Stimulated activated CD4-positive, alpha-beta T cell treated with anti-CD3 and anti-CD28 coated beads, Interleukin-15, amount 100 ng/mL, for 1 hour (primary cell): ENCODE measurements at regions not wholly inside any gene's neighbourhood (a gene's known extent, or its start where the extent isn't known, plus 50 kb on each side); places are given as distances from the start of the nearest gene placed in this dataset.

ENCODE experiments used
- DNase-seq, 2 donors: peaks; one replicate each; pipeline ENCODE4 v3.0.0-alpha.2; 2020; ENCODE audit warnings: low read depth in 1 of 2, low spot score in 1 of 2

- DNase-seq, result no peak
These were observed 51.4 kb upstream of the NPVF start for GRCh38 chr7:25279705-25280104.

GRCh38 chr7:25280181-25280580 lies 51.9 kb upstream of the NPVF start:
- no peak for DNase-seq

- DNase-seq, result no peak
These were observed 53.9 kb upstream of the NPVF start for GRCh38 chr7:25282194-25282593.

- DNase-seq, result no peak
These were observed 58.5 kb upstream of the NPVF start for GRCh38 chr7:25286756-25287155.

GRCh38 chr7:25287291-25287690 lies 59.0 kb upstream of the NPVF start:
- DNase-seq, result no peak

GRCh38 chr7:25288556-25289307 lies 60.4 kb upstream of the NPVF start:
- DNase-seq, result no peak

- no peak for DNase-seq
These were observed 61.2 kb upstream of the NPVF start for GRCh38 chr7:25289518-25289917.

- no peak for DNase-seq
These were observed 66.3 kb upstream of the NPVF start for GRCh38 chr7:25294624-25295023.

- DNase-seq, result no peak
These were observed 67.1 kb upstream of the NPVF start for GRCh38 chr7:25295387-25295786.

GRCh38 chr7:25296086-25296485 lies 67.8 kb upstream of the NPVF start:
- no peak for DNase-seq

GRCh38 chr7:25297278-25297677 lies 69.0 kb upstream of the NPVF start:
- DNase-seq, result no peak

GRCh38 chr7:25303281-25304181 lies 75.2 kb upstream of the NPVF start:
- DNase-seq, result no peak

- DNase-seq, result no peak
These were observed 76.4 kb upstream of the NPVF start for GRCh38 chr7:25304691-25305090.

- DNase-seq, result no peak
These were observed 77.5 kb upstream of the NPVF start for GRCh38 chr7:25305831-25306230.

GRCh38 chr7:25307624-25308023 lies 79.3 kb upstream of the NPVF start:
- DNase-seq, result no peak

- no peak for DNase-seq
These were observed 80.0 kb upstream of the NPVF start for GRCh38 chr7:25308246-25308645.

GRCh38 chr7:25308906-25309705 lies 80.8 kb upstream of the NPVF start:
- no peak for DNase-seq

GRCh38 chr7:25310896-25311295 lies 82.6 kb upstream of the NPVF start:
- DNase-seq, result no peak

- DNase-seq, result no peak
These were observed 83.1 kb upstream of the NPVF start for GRCh38 chr7:25311346-25311745.

GRCh38 chr7:25312968-25313367 lies 84.7 kb upstream of the NPVF start:
- DNase-seq, result no peak

- no peak for DNase-seq
These were observed 85.2 kb upstream of the NPVF start for GRCh38 chr7:25313526-25313925.
